NCI-H82 treated with DMSO at 0.1 percent for 48 hours (cell line): ENCODE measurements at regions not wholly inside any gene's neighbourhood (a gene's known extent, or its start where the extent isn't known, plus 50 kb on each side); places are given as distances from the start of the nearest gene placed in this dataset.

ENCODE experiments used
- DNase-seq: peaks from one replicate; lab custom pipeline; 2025; ENCODE audit not compliant: unreplicated experiment; lab: John Stamatoyannopoulos, UW

- no peak for DNase-seq
These were observed 65.4 kb upstream of the B3GAT1 start for GRCh38 chr11:134477486-134477885.

GRCh38 chr11:134476435-134477021, 64.5 kb upstream of the B3GAT1 start:
- DNase-seq, result no peak

- DNase-seq, result no peak
These were observed 63.9 kb upstream of the B3GAT1 start for GRCh38 chr11:134475951-134476350.

GRCh38 chr11:134474942-134475341, 62.9 kb upstream of the B3GAT1 start:
- DNase-seq, result no peak

- no peak for DNase-seq
These were observed 62.2 kb upstream of the B3GAT1 start for GRCh38 chr11:134474070-134474860.

GRCh38 chr11:134471716-134472455, 59.8 kb upstream of the B3GAT1 start:
- no peak for DNase-seq

- no peak for DNase-seq
These were observed 59.2 kb upstream of the B3GAT1 start for GRCh38 chr11:134471087-134471715.

GRCh38 chr11:134470238-134470637, 58.2 kb upstream of the B3GAT1 start:
- DNase-seq, result no peak

- no peak for DNase-seq
These were observed 57.6 kb upstream of the B3GAT1 start for GRCh38 chr11:134469627-134470026.

GRCh38 chr11:134468796-134469195, 56.8 kb upstream of the B3GAT1 start:
- no peak for DNase-seq

GRCh38 chr11:134468081-134468668, 56.1 kb upstream of the B3GAT1 start:
- no peak for DNase-seq

GRCh38 chr11:134466610-134467567, 54.8 kb upstream of the B3GAT1 start:
- no peak for DNase-seq

GRCh38 chr11:134466156-134466555, 54.1 kb upstream of the B3GAT1 start:
- no peak for DNase-seq

- DNase-seq, result no peak
These were observed 53.1 kb upstream of the B3GAT1 start for GRCh38 chr11:134464981-134465730.

GRCh38 chr11:134464196-134464595, 52.2 kb upstream of the B3GAT1 start:
- DNase-seq, result no peak

- DNase-seq, result no peak
These were observed 51.7 kb upstream of the B3GAT1 start for GRCh38 chr11:134463716-134464115.
